ENCODE measurements at regions not wholly inside any gene's neighbourhood (a gene's known extent, or its start where the extent isn't known, plus 50 kb on each side); places are given as distances from the start of the nearest gene placed in this dataset.

GRCh38 chr13:38160131-38160530, 189.5 kb upstream of the UFM1 start:
- Histone ChIP-seq H3K36me3 (ENCODE audit: control insufficient read depth, insufficient read depth, low read length) (no peaks in the 10 kb centered on the region), H3K27ac (ENCODE audit: low read depth, low read length) (no peak overlapping the region), H3K4me3 (ENCODE audit: low read depth, low read length) (no peak overlapping the region), H3K4me1 (ENCODE audit: control insufficient read depth, insufficient read depth, low read length) (no peaks in the 10 kb centered on the region), H3K9me3 (ENCODE audit: control insufficient read depth, insufficient read depth, low read length) (no peaks in the 10 kb centered on the region), H3K27me3 (ENCODE audit: control insufficient read depth, insufficient read depth, low read length) (no peaks in the 10 kb centered on the region), H3K9ac (ENCODE audit: low read depth, low read length) (no peak overlapping the region)

GRCh38 chr13:38159710-38160109, 189.9 kb upstream of the UFM1 start:
- Histone ChIP-seq H3K36me3 (ENCODE audit: control insufficient read depth, insufficient read depth, low read length) (no peaks in the 10 kb centered on the region), H3K4me1 (ENCODE audit: control insufficient read depth, insufficient read depth, low read length) (no peaks in the 10 kb centered on the region), H3K27me3 (ENCODE audit: control insufficient read depth, insufficient read depth, low read length) (no peaks in the 10 kb centered on the region), H3K9me3 (ENCODE audit: control insufficient read depth, insufficient read depth, low read length) (no peaks in the 10 kb centered on the region), H3K4me3 (ENCODE audit: low read depth, low read length) (no peak overlapping the region), H3K27ac (ENCODE audit: low read depth, low read length) (no peak overlapping the region), H3K9ac (ENCODE audit: low read depth, low read length) (no peak overlapping the region)

GRCh38 chr13:38147050-38147449, 202.6 kb upstream of the UFM1 start:
- Histone ChIP-seq H3K4me3 (ENCODE audit: low read depth, low read length) (no peak overlapping the region), H3K9ac (ENCODE audit: low read depth, low read length) (no peak overlapping the region), H3K9me3 (ENCODE audit: control insufficient read depth, insufficient read depth, low read length) (no peaks in the 10 kb centered on the region), H3K4me1 (ENCODE audit: control insufficient read depth, insufficient read depth, low read length) (no peaks in the 10 kb centered on the region), H3K27ac (ENCODE audit: low read depth, low read length) (no peak overlapping the region), H3K36me3 (ENCODE audit: control insufficient read depth, insufficient read depth, low read length) (no peaks in the 10 kb centered on the region), H3K27me3 (ENCODE audit: control insufficient read depth, insufficient read depth, low read length) (no peaks in the 10 kb centered on the region)

GRCh38 chr13:38141792-38142191, 207.9 kb upstream of the UFM1 start:
- Histone ChIP-seq H3K9ac (ENCODE audit: low read depth, low read length) (no peak overlapping the region), H3K27ac (ENCODE audit: low read depth, low read length) (no peak overlapping the region), H3K9me3 (ENCODE audit: control insufficient read depth, insufficient read depth, low read length) (no peaks in the 10 kb centered on the region), H3K4me1 (ENCODE audit: control insufficient read depth, insufficient read depth, low read length) (no peaks in the 10 kb centered on the region), H3K36me3 (ENCODE audit: control insufficient read depth, insufficient read depth, low read length) (no peaks in the 10 kb centered on the region), H3K27me3 (ENCODE audit: control insufficient read depth, insufficient read depth, low read length) (no peaks in the 10 kb centered on the region), H3K4me3 (ENCODE audit: low read depth, low read length) (no peak overlapping the region)

- H3K4me3 ChIP-seq (ENCODE audit: low read depth, low read length): no peak overlapping the region
- H3K9ac ChIP-seq (ENCODE audit: low read depth, low read length): no peak overlapping the region
- no peaks in the 10 kb centered on the region for H3K27me3 ChIP-seq (ENCODE audit: control insufficient read depth, insufficient read depth, low read length)
- H3K9me3 ChIP-seq (ENCODE audit: control insufficient read depth, insufficient read depth, low read length): no peaks in the 10 kb centered on the region
- no peaks in the 10 kb centered on the region for H3K36me3 ChIP-seq (ENCODE audit: control insufficient read depth, insufficient read depth, low read length)
- H3K4me1 ChIP-seq (ENCODE audit: control insufficient read depth, insufficient read depth, low read length): no peaks in the 10 kb centered on the region
- H3K27ac ChIP-seq (ENCODE audit: low read depth, low read length): no peak overlapping the region
Measured at GRCh38 chr13:38135592-38135991, 214.1 kb upstream of the UFM1 start.

GRCh38 chr13:38121267-38121666, 228.4 kb upstream of the UFM1 start:
- no peak overlapping the region for H3K9ac ChIP-seq (ENCODE audit: low read depth, low read length)
- no peaks in the 10 kb centered on the region for H3K27me3 ChIP-seq (ENCODE audit: control insufficient read depth, insufficient read depth, low read length)
- no peaks in the 10 kb centered on the region for H3K9me3 ChIP-seq (ENCODE audit: control insufficient read depth, insufficient read depth, low read length)

GRCh38 chr13:38103851-38104250, 234.3 kb upstream of the TRPC4 start:
- no peaks in the 10 kb centered on the region for H3K4me1 ChIP-seq (ENCODE audit: control insufficient read depth, insufficient read depth, low read length)
- H3K4me3 ChIP-seq (ENCODE audit: low read depth, low read length): no peak overlapping the region
- H3K27me3 ChIP-seq (ENCODE audit: control insufficient read depth, insufficient read depth, low read length): no peaks in the 10 kb centered on the region
- no peaks in the 10 kb centered on the region for H3K36me3 ChIP-seq (ENCODE audit: control insufficient read depth, insufficient read depth, low read length)
- H3K27ac ChIP-seq (ENCODE audit: low read depth, low read length): no peak overlapping the region
- no peak overlapping the region for H3K9ac ChIP-seq (ENCODE audit: low read depth, low read length)
- no peaks in the 10 kb centered on the region for H3K9me3 ChIP-seq (ENCODE audit: control insufficient read depth, insufficient read depth, low read length)

More at GRCh38 chr13:38121267-38121666, 228.4 kb upstream of the UFM1 start:
- no peaks in the 10 kb centered on the region for H3K4me1 ChIP-seq (ENCODE audit: control insufficient read depth, insufficient read depth, low read length)
- no peak overlapping the region for H3K4me3 ChIP-seq (ENCODE audit: low read depth, low read length)
- no peaks in the 10 kb centered on the region for H3K36me3 ChIP-seq (ENCODE audit: control insufficient read depth, insufficient read depth, low read length)
- H3K27ac ChIP-seq (ENCODE audit: low read depth, low read length): no peak overlapping the region

- no peak overlapping the region for H3K9ac ChIP-seq (ENCODE audit: low read depth, low read length)
- H3K27ac ChIP-seq (ENCODE audit: low read depth, low read length): no peak overlapping the region
- H3K36me3 ChIP-seq (ENCODE audit: control insufficient read depth, insufficient read depth, low read length): no peaks in the 10 kb centered on the region
- no peak overlapping the region for H3K4me3 ChIP-seq (ENCODE audit: low read depth, low read length)
- H3K9me3 ChIP-seq (ENCODE audit: control insufficient read depth, insufficient read depth, low read length): no peaks in the 10 kb centered on the region
- H3K27me3 ChIP-seq (ENCODE audit: control insufficient read depth, insufficient read depth, low read length): no peaks in the 10 kb centered on the region
- no peaks in the 10 kb centered on the region for H3K4me1 ChIP-seq (ENCODE audit: control insufficient read depth, insufficient read depth, low read length)
Measured at GRCh38 chr13:38099751-38100150, 230.2 kb upstream of the TRPC4 start.

- no peak overlapping the region for H3K9ac ChIP-seq (ENCODE audit: low read depth, low read length)
- no peaks in the 10 kb centered on the region for H3K9me3 ChIP-seq (ENCODE audit: control insufficient read depth, insufficient read depth, low read length)
- H3K4me3 ChIP-seq (ENCODE audit: low read depth, low read length): no peak overlapping the region
- no peaks in the 10 kb centered on the region for H3K27me3 ChIP-seq (ENCODE audit: control insufficient read depth, insufficient read depth, low read length)
- no peak overlapping the region for H3K27ac ChIP-seq (ENCODE audit: low read depth, low read length)
- H3K36me3 ChIP-seq (ENCODE audit: control insufficient read depth, insufficient read depth, low read length): no peaks in the 10 kb centered on the region
- no peaks in the 10 kb centered on the region for H3K4me1 ChIP-seq (ENCODE audit: control insufficient read depth, insufficient read depth, low read length)
Measured at GRCh38 chr13:38093425-38093824, 223.9 kb upstream of the TRPC4 start.

- Histone ChIP-seq H3K27ac (ENCODE audit: low read depth, low read length) (no peak overlapping the region), H3K9me3 (ENCODE audit: control insufficient read depth, insufficient read depth, low read length) (no peaks in the 10 kb centered on the region; the same call in 1 of the 2 replicates), H3K9ac (ENCODE audit: low read depth, low read length) (no peak overlapping the region), H3K36me3 (ENCODE audit: control insufficient read depth, insufficient read depth, low read length) (no peaks in the 10 kb centered on the region), H3K27me3 (ENCODE audit: control insufficient read depth, insufficient read depth, low read length) (no peaks in the 10 kb centered on the region), H3K4me1 (ENCODE audit: control insufficient read depth, insufficient read depth, low read length) (no peaks in the 10 kb centered on the region), H3K4me3 (ENCODE audit: low read depth, low read length) (no peak overlapping the region)
Measured at GRCh38 chr13:38090913-38091312, 221.3 kb upstream of the TRPC4 start.

- Histone ChIP-seq H3K4me1 (ENCODE audit: control insufficient read depth, insufficient read depth, low read length) (0 out of 2 replicates have a peak, but pooled peaks cover 5% of the 10 kb centered on the region), H3K4me3 (ENCODE audit: low read depth, low read length) (no peak overlapping the region), H3K9ac (ENCODE audit: low read depth, low read length) (no peak overlapping the region), H3K27ac (ENCODE audit: low read depth, low read length) (no peak overlapping the region), H3K9me3 (ENCODE audit: control insufficient read depth, insufficient read depth, low read length) (peaks cover 3% of the 10 kb centered on the region; the same call in 1 of the 2 replicates), H3K36me3 (ENCODE audit: control insufficient read depth, insufficient read depth, low read length) (no peaks in the 10 kb centered on the region), H3K27me3 (ENCODE audit: control insufficient read depth, insufficient read depth, low read length) (no peaks in the 10 kb centered on the region)
Measured at GRCh38 chr13:38086721-38087120, 217.1 kb upstream of the TRPC4 start.

- no peaks in the 10 kb centered on the region for H3K27me3 ChIP-seq (ENCODE audit: control insufficient read depth, insufficient read depth, low read length)
- H3K36me3 ChIP-seq (ENCODE audit: control insufficient read depth, insufficient read depth, low read length): no peaks in the 10 kb centered on the region
- H3K4me1 ChIP-seq (ENCODE audit: control insufficient read depth, insufficient read depth, low read length): 0 out of 2 replicates have a peak, but pooled peaks cover 5% of the 10 kb centered on the region
- H3K9ac ChIP-seq (ENCODE audit: low read depth, low read length): no peak overlapping the region
- peaks cover 3% of the 10 kb centered on the region; the same call in 1 of the 2 replicates for H3K9me3 ChIP-seq (ENCODE audit: control insufficient read depth, insufficient read depth, low read length)
- H3K27ac ChIP-seq (ENCODE audit: low read depth, low read length): no peak overlapping the region
- no peak overlapping the region for H3K4me3 ChIP-seq (ENCODE audit: low read depth, low read length)
Measured at GRCh38 chr13:38086013-38086412, 216.4 kb upstream of the TRPC4 start.

All from HUES48 (cell line).